Neural cell (in vitro differentiated cells): ENCODE measurements at regions not wholly inside any gene's neighbourhood (a gene's known extent, or its start where the extent isn't known, plus 50 kb on each side); places are given as distances from the start of the nearest gene placed in this dataset.

Experiments
- H2AFZ ChIP-seq: fragments of 200-600, 300-800 bp; sonication (generic), shearing (Covaris generic); 2 replicates; pipeline ENCODE4 v1.6.0; 2014; ENCODE audit warnings: low read depth, mild to moderate bottlenecking, antibody characterized with exemption, low read length, moderate library complexity
- H3F3A ChIP-seq: fragments of 200-600 bp; shearing (Covaris generic); 2 replicates; pipeline ENCODE4 v1.6.1; 2016; ENCODE audit warnings: mild to moderate bottlenecking, moderate library complexity, mixed read lengths, antibody characterized with exemption, low read length; ENCODE audit not compliant: insufficient read depth, poor library complexity, severe bottlenecking
- H3K27ac ChIP-seq: fragments of 200-600, 300-800 bp; sonication (generic), shearing (Covaris generic); 2 replicates; pipeline ENCODE4 v1.5.1; 2014; ENCODE audit warnings: mild to moderate bottlenecking, low read length, moderate library complexity
- H3K27me3 ChIP-seq: fragments of 300-800, 200-600 bp; sonication (generic), shearing (Covaris generic); 2 replicates; pipeline ENCODE4 v1.6.0; 2014; ENCODE audit warnings: mild to moderate bottlenecking, low read depth, low read length, moderate library complexity; ENCODE audit not compliant: insufficient read depth
- H3K36me3 ChIP-seq: fragments of 300-800, 200-600 bp; sonication (generic), shearing (Covaris generic); 2 replicates; pipeline ENCODE4 v1.5.1; 2014; ENCODE audit warnings: mild to moderate bottlenecking, antibody characterized with exemption, low read length, moderate library complexity; ENCODE audit not compliant: insufficient read depth
- H3K4me2 ChIP-seq: fragments of 300-800, 200-600 bp; sonication (generic), shearing (Covaris generic); 2 replicates; pipeline ENCODE4 v1.6.0; 2014; ENCODE audit warnings: mild to moderate bottlenecking, low read length
- H3K4me3 ChIP-seq: fragments of 300-800, 200-600 bp; sonication (generic), shearing (Covaris generic); 2 replicates; pipeline ENCODE4 v1.5.1; 2014; ENCODE audit warnings: mild to moderate bottlenecking, low read length, moderate library complexity
- H3K79me2 ChIP-seq: fragments of 200-600 bp; shearing (Covaris generic); replicated peaks from 2 replicates; pipeline ENCODE4 v1.6.0; 2014; ENCODE audit warnings: mild to moderate bottlenecking, low read length, moderate library complexity; ENCODE audit not compliant: insufficient read depth
- H3K9ac ChIP-seq: fragments of 300-800, 200-600 bp; sonication (generic), shearing (Covaris generic); 2 replicates; pipeline ENCODE4 v1.6.1; 2016; ENCODE audit warnings: mild to moderate bottlenecking, low read length, mixed read lengths
- H3K9me2 ChIP-seq: fragments of 200-600 bp; shearing (Covaris generic); 2 replicates; pipeline ENCODE4 v1.6.1; 2016; ENCODE audit warnings: mild to moderate bottlenecking, low read length, mixed read lengths; ENCODE audit not compliant: insufficient read depth
- H3K9me3 ChIP-seq: fragments of 200-600, 300-800 bp; sonication (generic), shearing (Covaris generic); 2 replicates; pipeline ENCODE4 v1.6.1; 2016; ENCODE audit warnings: mild to moderate bottlenecking, mixed run types, low read length, moderate library complexity, mixed read lengths
- H4K20me1 ChIP-seq: fragments of 200-600 bp; shearing (Covaris generic); 2 replicates; pipeline ENCODE4 v1.6.1; 2016; ENCODE audit warnings: mild to moderate bottlenecking, mixed run types; ENCODE audit not compliant: insufficient read depth
- CTCF ChIP-seq: fragments of 450-650 bp; IDR thresholded peaks from 2 replicates; pipeline ENCODE4 v1.5.1; 2014; ENCODE audit warnings: antibody characterized with exemption, mild to moderate bottlenecking, moderate library complexity; ENCODE audit not compliant: poor library complexity, severe bottlenecking
- EP300 ChIP-seq: fragments of 450-650 bp; conservative IDR thresholded peaks from 2 replicates; pipeline ENCODE4 v1.6.1; 2014; ENCODE audit warnings: antibody characterized with exemption, mild to moderate bottlenecking, moderate library complexity; ENCODE audit not compliant: poor library complexity, severe bottlenecking
- EZH2 ChIP-seq: fragments of 200-600, 300-800 bp; shearing (Covaris generic), sonication (generic); IDR thresholded peaks from 2 replicates; pipeline ENCODE4 v1.6.1; 2014; ENCODE audit warnings: antibody characterized with exemption, low read length, borderline replicate concordance, mild to moderate bottlenecking; ENCODE audit not compliant: insufficient read depth, poor library complexity, severe bottlenecking
- MXI1 ChIP-seq: fragments of 450-650 bp; conservative IDR thresholded peaks from 2 replicates; pipeline ENCODE4 v1.6.1; 2014; ENCODE audit warnings: antibody characterized with exemption, mild to moderate bottlenecking; ENCODE audit not compliant: poor library complexity, severe bottlenecking
- POLR2AphosphoS5 ChIP-seq: IDR thresholded peaks from 2 replicates; pipeline ENCODE4 v1.6.1; 2012
- RAD21 ChIP-seq: fragments of 450-650 bp; conservative IDR thresholded peaks from 2 replicates; pipeline ENCODE4 v1.6.1; 2014; ENCODE audit warnings: antibody characterized with exemption, mild to moderate bottlenecking, moderate library complexity
- REST ChIP-seq: IDR thresholded peaks from 2 replicates; pipeline ENCODE4 v1.6.1; 2012; ENCODE audit warnings: borderline replicate concordance
- SMC3 ChIP-seq: fragments of 450-650 bp; conservative IDR thresholded peaks from 2 replicates; pipeline ENCODE4 v1.6.1; 2014; ENCODE audit warnings: antibody characterized with exemption, mild to moderate bottlenecking, moderate library complexity; ENCODE audit not compliant: poor library complexity
- TAF1 ChIP-seq: IDR thresholded peaks from 2 replicates; pipeline ENCODE4 v1.6.1; 2012; ENCODE audit warnings: low read depth

- Histone ChIP-seq H3K27ac (no peak overlapping the region), H3K9me2 (no peaks in the 10 kb centered on the region), H4K20me1 (no peaks in the 10 kb centered on the region), H3K4me3 (no peak overlapping the region), H3K4me2 (no peak overlapping the region), H3F3A (no peaks in the 10 kb centered on the region), H3K79me2 (no peaks in the 10 kb centered on the region), H2AFZ (no peak overlapping the region), H3K9ac (no peak overlapping the region), H3K27me3 (no peaks in the 10 kb centered on the region), H3K36me3 (no peaks in the 10 kb centered on the region), H3K9me3 (no peaks in the 10 kb centered on the region)
- TF ChIP-seq EP300 (no peak), CTCF (no peak), REST (no peak), RAD21 (no peak), SMC3 (no peak), EZH2 (no peak), POLR2AphosphoS5 (no peak), TAF1 (no peak), MXI1 (no peak)
Observed at GRCh38 chr16:13645601-13646245, 274.2 kb upstream of the ERCC4 start.

- Histone ChIP-seq H3K27me3 (no peaks in the 10 kb centered on the region), H3F3A (no peaks in the 10 kb centered on the region), H2AFZ (no peak overlapping the region), H3K9me3 (no peaks in the 10 kb centered on the region), H4K20me1 (no peaks in the 10 kb centered on the region), H3K27ac (no peak overlapping the region), H3K4me2 (no peak overlapping the region), H3K4me3 (no peak overlapping the region), H3K9ac (no peak overlapping the region), H3K79me2 (no peaks in the 10 kb centered on the region), H3K36me3 (no peaks in the 10 kb centered on the region), H3K9me2 (no peaks in the 10 kb centered on the region)
- TF ChIP-seq EP300 = no peak
- TF ChIP-seq POLR2AphosphoS5 = no peak
- TF ChIP-seq SMC3 = no peak
- no peak for TF ChIP-seq REST
- no peak for TF ChIP-seq TAF1
Observed at GRCh38 chr16:13660807-13661206, 259.1 kb upstream of the ERCC4 start.
